Astrocyte of the hippocampus (primary cell): ENCODE measurements at regions not wholly inside any gene's neighbourhood (a gene's known extent, or its start where the extent isn't known, plus 50 kb on each side); places are given as distances from the start of the nearest gene placed in this dataset.
"Not testable (repeated sequence)": the region's sequence is repeated elsewhere in the genome, so short reads cannot be mapped to it uniquely, and the experiment has no call there.

Experiments used
- DNase-seq: peaks from one replicate; pipeline ENCODE4 v3.0.0; 2011; ENCODE audit warnings: low read depth, low spot score

DNA sequence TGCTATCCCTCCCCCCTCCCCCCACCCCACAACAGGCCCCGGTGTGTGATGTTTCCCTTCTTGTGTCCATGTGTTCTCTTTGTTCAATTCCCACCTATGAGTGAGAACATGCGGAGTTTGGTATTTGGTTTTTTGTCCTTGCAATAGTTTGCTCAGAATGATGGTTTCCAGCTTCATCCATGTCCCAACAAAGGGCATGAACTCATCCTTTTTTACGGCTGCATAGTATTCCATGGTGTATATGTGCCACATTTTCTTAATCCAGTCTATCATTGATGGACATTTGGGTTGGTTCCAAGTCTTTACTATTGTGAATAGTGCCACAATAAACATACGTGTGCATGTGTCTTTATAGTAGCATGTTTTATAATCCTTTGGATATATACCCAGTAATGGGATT, 98.3 kb upstream of the DPH5 start:
- DNase-seq: not testable (repeated sequence)

DNA sequence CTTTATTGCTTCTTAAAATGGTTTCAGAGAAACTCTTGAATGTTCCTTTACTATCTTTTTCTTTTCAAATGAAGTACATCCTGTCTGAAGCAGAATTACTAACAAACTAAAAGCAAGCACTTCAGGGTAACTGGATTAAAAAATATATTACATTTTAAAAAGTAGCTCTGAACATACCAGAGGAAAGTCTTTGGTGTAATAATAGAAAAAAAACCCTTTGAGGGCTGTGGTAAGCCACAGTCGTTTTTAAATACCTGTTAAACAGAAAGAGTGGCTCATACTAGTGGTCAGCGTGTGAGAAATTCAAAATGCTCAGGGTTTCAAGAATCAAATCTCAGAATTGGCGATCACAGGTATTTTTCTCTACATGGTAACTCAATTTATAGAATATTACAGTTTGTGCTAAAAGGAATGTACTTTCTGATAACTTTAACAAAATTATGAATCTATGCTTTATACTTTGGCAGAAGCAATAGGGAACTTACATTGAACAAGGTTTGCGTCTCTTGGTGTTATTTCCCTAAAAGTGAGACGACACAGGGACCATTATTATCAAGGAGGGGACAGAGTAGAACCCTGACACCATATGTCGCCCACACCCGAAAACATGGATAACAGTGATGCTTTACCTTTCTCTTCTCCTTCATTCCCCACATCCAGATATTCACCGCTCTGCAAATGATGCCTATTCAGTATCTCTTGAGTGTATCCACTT, 97.0 kb upstream of the DPH5 start:
- DNase-seq: peak; percentile 67

DNA sequence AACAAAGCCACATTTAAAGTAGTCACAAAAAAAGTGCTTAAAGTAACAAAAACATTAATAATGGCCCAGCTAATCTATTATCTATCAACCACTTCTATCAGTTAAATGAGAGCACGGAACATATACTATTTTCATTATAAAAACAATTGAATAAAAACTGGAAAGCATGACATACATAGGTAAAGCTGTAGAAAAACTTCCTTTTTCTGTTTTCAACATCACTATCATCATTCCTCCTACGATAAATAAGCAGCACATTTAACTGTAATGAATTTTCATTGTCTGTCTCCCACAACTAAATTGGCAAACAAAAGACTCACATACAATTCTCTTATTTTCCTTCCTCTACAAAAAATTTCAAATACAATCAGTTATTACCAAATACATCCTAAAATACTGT, 96.4 kb upstream of the DPH5 start:
- DNase-seq: no peak

DNA sequence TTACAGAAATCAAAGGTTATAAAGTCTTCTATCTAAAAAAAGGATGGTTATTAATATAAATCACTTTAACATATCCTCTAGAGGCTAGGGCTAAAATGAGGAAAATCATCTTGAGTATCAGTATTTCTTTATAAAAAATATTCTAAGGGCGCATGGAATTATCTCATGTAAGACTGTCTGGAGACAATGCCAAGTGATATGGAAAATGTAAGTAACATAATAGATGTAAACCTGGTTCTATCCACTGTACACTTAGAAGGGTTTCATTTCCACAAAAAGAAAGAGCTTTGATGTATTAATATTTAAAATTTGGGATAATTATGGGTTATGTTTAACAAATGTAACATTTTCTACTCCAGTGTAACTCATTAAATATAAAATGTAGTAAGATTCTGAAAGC, 95.9 kb upstream of the DPH5 start:
- no peak for DNase-seq

DNA sequence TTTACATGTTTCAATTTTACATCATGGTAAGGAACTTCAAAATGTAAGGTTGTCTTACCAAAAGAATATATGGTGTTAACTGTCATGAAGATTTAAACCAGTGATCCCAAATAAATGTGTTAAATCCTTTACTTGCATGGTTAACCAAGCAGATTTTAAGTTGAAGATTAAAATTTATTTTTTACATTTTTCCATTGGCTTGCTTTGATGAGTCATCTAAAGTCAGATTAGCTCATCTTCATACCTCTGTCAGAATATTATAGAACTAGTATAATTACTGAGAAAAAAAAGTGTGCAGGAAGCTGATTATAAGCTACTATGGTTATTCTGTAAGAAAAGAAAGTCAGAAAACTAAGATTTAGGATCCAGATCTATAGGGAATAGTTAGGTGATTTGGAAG, 95.3 kb upstream of the DPH5 start:
- no peak for DNase-seq

DNA sequence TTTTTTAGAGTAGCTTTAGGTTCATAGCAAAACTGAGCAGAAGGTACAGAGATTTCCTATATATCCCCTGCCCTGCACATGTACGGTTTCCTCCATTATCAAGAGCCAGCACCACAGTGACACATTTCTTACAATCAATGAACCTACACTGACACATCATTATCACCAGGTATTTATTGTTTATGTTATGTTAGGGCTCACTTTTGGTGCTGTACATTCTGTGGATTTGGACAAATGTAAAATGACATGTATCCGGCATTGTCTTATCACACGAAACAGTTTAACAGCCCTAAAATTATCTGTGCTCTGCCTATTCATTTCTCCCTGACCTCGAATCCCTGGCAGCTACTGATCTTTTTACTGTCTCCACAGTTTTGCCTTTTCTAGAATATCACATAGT, 93.7 kb upstream of the DPH5 start:
- DNase-seq: no peak

DNA sequence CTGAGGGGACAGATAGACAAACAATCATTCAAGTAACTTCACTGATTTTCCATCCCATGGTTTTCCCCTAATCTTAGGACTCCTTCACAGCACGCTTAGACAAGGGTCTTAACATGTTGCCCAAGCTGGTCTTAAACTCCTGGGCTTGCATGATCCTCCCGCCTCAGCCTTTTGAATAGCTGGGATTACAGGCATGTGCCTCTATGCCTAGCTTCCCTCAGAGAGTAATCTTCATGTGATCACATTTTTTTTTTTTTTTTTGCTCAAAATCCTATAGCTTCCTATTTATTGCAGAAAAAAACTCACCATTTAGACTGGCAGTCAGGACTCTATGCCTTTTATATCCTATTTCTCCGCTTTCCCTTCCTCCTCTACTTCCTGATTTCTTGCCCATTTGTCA, 90.4 kb upstream of the DPH5 start:
- no peak for DNase-seq

DNA sequence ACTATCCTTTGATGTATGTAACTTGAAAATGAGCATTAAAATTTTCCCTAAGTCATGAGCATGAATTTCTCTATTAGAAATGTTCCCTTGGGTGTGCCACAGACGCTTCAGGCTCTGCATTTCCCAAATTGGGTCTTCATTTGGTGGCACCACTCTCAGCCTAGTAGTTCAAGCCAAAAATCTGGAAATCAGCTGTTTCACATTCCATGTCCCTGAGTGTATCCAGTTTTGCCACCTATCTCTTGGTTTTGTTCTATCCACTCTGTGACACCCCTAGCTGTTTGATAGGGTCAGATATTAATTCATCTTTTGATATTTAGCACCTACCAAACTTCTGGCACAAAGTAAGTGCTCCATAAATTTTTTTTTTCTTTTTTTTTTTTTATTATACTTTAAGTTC, 89.5 kb upstream of the DPH5 start:
- DNase-seq: no peak

DNA sequence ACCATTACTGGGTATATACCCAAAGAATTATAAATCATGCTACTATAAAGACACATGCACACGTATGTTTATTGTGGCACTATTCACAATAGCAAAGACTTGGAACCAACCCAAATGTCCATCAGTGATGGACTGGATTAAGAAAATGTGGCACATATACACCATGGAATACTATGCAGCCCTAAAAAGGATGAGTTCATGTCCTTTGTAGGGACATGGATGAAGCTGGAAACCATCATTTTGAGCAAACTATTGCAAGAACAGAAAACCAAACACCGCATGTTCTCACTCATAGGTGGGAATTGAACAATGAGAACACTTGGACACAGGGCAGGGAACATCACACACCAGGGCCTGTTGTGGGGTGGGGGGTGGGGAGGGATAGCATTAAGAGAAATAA, 88.5 kb upstream of the DPH5 start:
- DNase-seq: not testable (repeated sequence)

DNA sequence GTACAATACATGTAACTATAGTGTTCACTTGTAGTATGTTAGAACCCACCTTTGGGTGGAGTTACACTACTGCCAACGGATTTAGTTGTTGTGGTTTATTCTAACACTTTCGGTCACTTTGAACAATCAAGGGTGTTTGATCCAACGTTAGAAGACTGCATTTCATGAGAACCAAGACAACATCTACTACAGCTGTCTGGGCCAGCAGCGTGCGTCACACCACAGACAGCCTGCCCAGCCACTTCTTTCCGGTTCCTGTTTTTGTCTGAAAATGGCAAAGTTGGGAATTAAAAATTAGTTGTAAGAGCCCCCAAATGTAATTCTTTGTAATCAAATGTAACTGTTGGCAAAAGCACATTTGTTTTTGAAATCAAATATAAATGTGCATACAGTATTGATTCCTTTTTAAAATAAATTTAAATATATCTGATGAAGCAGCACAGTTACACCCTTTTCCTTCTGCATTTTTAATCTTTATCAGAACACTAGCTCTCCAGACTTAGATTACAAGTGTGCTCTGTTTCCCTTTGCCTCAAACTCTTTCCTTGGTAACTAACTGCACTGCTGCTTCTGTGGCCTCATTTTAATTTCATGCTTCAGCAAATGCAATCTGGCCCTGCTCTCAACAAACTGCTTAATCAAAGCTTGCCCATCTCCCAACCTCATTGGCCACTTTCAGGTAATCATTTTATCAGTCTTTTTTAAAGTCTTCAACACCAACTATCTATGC, 86.6 kb upstream of the DPH5 start:
- DNase-seq: no peak

DNA sequence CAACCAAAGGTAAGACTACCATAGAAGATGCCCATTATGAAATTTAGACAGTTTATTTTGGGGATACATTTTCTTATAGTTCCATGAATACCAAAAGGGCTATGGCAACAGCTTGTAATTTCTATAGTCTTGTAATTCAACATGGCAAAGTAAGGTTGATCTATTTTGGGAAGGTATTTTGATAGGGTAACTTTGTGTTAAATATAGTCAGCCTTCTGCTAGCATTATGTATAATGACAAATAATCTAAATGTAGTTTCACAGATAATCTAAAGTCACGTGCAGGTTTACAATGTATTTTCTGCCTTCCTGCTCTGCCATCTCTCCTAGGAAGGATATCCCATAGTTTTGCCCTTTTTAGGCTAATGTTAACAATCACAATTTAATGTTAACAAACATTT, 85.9 kb upstream of the DPH5 start:
- no peak for DNase-seq

DNA sequence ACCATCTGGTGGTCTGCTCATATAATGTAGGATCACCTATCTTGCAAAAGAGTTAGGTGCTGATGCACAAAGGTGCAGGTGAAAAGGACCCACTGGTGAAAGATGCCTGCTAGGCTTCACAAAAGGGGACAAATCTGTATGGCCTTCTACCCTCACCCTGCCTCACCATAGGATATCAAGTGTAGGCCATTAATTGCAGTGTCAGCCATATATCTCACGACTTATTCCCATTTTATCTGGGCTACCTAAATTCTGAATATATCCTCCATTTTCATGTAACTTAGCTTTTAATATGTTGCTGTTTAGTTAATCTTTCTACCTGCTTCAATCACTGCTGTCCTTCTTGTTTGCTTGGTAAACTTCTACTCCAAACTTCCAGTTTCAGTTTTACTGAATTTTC, 84.2 kb upstream of the DPH5 start:
- no peak for DNase-seq

DNA sequence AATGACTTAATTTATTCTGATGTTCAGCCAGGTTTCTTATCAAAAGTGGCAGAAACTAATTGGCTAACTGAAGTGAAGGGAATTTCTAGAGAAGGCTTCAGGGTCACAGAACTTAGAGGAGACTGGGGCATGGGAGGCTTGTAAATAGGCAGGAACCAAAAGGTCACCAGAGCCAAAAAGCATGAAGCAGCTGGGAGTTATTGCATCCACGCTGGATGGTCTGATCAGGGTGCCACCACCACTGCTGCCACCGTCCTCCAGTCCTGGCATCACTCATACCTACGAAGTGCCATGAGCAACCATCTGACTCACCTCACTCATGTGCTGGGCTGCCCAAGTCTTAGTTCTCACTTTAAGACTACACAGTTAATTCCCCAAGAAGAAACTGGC, 82.5 kb upstream of the DPH5 start:
- no peak for DNase-seq

DNA sequence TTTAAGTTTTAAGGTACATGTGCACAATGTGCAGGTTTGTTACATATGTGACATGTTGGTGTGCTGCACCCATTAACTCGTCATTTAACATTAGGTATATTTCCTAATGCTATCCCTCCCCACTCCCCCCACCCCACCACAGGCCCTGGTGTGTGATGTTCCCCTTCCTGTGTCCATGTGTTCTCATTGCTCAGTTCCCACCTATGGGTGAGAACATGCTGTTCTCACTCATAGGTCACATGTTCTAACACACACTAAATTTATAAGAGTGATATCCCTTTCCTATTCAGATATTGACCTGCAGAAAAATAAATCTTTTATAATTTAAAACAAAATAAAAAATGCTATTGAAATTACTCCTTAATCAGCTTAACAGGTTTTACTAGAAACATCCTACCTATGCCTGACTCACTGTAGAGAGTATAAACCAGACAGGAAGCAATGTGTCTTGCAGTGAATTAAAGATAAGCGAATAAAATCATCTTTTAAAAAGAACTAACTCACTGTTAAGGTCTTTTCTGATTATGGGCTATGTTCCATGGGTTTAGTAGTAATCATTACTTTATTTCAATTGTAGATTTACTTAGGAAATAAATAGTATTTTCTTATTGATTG, 82.0 kb upstream of the DPH5 start:
- DNase-seq: no peak

DNA sequence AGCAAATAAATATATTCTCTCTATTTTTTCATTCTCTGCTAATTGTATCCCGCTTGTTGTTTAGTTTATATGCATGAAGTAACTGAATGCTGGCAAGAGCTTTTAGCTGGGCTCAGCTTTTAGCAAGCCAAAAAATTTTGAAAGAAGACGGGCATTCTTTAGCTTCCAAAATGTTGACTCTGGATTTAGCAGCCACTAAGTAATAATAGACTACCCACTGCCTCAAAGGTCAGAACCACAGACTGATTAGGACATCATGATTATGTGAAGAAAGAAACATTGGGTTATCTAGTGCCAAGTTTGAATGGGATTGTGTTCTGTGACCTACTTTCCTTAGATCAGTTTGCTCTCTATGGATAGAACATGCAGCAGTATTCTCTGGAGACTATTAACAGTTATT, 80.3 kb upstream of the DPH5 start:
- DNase-seq: peak; percentile 73

DNA sequence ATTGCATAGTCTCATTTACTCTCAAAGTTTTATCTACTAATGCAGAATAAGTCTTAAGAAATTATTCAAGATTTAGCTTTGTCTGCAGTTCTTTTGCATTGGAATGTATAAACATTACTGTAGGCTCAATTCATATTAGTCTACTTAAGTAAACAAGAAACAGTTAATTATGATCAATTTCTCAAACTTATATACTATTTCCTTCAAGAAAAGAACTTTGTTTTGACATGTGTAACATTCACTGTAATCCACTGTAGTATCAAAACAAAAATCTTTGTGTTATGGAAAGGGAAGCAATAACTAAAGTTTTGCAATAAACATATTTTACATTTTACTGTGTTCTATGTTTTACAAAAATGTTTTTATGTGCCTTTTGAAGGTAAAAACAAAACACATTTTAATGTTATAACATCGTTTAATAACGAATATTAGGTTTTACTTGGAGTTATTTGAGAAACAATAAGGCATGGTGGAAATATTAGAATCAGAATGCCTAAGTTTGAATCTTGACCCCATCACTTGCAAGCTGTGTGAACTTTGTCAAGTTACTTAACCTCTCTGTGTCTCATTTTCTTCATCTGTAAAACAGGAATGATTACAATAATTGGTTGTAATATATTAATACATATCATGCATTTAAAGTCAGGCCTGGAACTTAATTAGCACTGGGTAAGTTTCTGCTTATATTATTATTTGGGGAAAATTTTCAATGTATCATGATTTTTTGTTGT, 77.0 kb upstream of the DPH5 start:
- DNase-seq: no peak

DNA sequence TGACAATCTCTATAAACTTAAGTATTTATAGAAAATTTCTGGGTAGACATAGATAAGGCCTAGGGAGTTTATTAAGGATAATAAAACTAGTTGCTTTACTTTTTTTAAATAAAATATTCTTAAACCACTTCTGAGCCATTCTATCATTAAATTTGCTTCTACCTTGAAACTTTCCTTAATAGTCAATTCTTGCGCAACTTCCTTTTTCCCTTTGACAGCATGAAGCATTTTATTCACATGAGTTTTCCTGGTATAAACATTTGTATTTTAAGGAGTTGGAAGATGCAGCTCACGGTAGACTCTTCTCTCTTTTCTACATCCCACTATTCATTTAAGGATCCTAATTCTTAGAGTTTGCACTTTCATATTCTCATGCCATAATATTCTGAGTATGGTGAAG, 75.8 kb upstream of the DPH5 start:
- DNase-seq: no peak

DNA sequence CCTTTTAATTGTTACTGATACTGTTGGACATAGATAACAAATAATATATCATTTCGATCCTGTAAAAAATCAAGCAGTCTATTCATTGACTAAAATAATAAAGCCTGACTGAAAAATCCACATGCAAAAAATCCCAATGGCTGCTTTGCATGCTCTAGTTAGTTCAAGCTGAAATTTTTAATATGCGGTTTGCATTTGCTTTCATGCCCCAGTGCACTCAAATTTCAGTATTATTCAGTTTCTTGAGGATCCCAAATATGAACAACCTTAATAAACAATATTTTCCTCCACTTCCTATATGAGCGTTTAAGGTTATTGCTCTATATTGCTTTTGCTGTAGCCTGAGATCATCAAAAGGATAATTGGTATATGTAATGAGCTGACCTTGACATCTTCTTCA, 75.1 kb upstream of the DPH5 start:
- no peak for DNase-seq

DNA sequence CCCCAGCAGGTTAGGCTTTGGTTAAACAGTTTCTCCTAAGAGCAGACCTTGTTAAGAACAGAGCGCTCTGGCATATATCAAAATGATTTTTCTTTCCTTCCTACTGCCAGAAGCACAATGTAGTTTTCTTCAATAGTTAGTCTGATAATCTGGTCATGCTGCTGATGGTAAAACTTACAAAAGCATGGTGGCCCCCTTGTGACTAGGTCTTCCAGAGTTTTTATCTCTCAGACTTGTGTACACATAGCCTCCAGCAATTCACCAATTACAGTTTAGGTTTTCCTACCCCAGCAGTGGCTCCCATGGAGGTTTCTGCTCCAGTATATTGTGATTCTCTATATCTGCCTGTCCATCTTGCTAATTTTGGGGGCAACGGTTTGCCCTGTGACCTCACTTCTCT, 73.3 kb upstream of the DPH5 start:
- no peak for DNase-seq

DNA sequence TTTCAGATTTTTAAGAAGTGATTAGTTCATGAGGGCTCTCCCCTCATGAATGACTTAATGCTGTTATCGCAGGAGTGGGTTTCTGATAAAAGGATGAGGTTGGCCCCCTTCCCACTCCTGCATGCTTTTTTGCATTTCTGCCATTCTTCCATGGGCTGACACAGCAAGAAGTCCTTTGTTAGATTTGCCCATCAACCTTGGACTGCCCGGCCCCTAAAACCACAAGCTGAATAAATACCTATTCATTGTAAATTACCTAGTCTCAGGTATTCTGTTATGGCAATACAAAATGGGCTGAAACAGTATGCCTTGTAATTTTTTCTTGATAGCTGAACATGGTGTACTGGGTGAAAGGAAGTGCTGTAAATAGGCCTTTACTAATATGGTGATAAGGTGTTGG, 72.7 kb upstream of the DPH5 start:
- peak; percentile 46 for DNase-seq

DNA sequence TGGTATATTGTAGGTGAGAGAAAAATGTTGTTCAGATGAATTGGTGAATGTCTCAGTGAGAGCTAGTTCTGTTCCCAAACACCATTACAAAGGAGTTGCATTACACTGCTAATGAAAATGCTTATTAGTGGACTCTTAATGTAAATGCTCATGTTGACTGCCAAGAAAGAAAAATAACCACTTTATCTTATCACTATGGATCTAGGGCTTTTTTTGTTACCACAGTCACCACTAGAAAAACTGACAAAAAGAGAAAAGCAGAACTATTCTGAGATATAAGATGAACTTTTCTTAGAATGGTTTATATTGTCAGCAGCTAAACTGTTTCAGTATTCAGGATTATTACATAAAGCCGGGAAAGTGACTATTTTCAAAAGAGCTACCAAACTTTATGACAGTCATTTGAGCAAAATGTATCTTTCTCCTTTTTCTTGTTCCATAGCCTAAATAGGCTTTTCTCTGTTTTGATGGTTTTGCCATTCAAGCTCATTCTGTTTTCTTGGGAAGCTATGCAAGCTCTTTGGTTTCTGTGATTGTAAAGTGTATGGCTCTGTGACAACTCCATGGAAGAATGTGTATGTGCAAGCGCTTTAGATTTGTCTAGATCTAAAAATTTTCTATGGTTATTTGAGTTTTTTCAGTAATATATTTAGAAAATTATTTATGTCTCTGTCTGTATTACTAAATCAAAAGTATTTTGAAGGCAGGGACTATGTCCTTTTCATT, 64.2 kb upstream of the DPH5 start:
- DNase-seq: no peak

DNA sequence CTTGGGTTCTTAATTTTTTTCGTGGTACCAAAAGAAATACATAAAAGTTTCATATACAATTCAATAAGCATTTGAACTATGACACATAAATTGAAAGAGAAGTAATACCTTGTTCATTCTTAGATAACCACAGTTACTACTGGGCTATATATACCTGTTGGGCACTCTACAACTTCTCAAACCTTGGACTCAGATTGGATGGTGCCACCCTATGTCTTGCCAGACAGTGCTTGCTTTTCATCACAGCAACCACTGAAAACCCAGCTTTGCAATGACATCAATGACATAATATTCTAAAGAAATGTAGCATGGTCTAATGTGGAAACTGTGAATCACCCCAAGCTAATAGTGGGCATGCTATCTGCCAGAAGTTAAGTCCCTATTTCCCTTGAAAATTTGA, 62.8 kb upstream of the DPH5 start:
- DNase-seq: no peak
